IPS-18c (cell line): ENCODE measurements at regions not wholly inside any gene's neighbourhood (a gene's known extent, or its start where the extent isn't known, plus 50 kb on each side); places are given as distances from the start of the nearest gene placed in this dataset.

Source experiments
- H3K4me3 ChIP-seq: 2 replicates; pipeline ENCODE4 v1.7.0; 2013; ENCODE audit warnings: low read depth, mild to moderate bottlenecking, low read length, moderate library complexity; ENCODE audit not compliant: insufficient read depth
- H3K9me3 ChIP-seq: one replicate; pipeline ENCODE4 v1.6.1; 2013; ENCODE audit warnings: mild to moderate bottlenecking, low read length, moderate library complexity; ENCODE audit not compliant: control insufficient read depth, insufficient read depth

GRCh38 chr17:70897446-70897845 is 728.1 kb downstream of the KCNJ2 start:
- no peak overlapping the region for H3K4me3 ChIP-seq
- peaks cover 5% of the 10 kb centered on the region for H3K9me3 ChIP-seq

- H3K4me3 ChIP-seq = no peak overlapping the region
- H3K9me3 ChIP-seq = peaks cover 3% of the 10 kb centered on the region
Measured at GRCh38 chr17:70901870-70902269, 732.5 kb downstream of the KCNJ2 start.

GRCh38 chr17:70905796-70906195 is 736.5 kb downstream of the KCNJ2 start:
- Histone ChIP-seq H3K4me3 (no peak overlapping the region), H3K9me3 (peaks cover 3% of the 10 kb centered on the region)

GRCh38 chr17:70906808-70907207 is 737.5 kb downstream of the KCNJ2 start:
- H3K4me3 ChIP-seq = no peak overlapping the region
- no peaks in the 10 kb centered on the region for H3K9me3 ChIP-seq

- no peak overlapping the region for H3K4me3 ChIP-seq
- peaks cover 4% of the 10 kb centered on the region for H3K9me3 ChIP-seq
Measured at GRCh38 chr17:70912716-70913485, 743.6 kb downstream of the KCNJ2 start.

- peaks cover 4% of the 10 kb centered on the region for H3K9me3 ChIP-seq
- H3K4me3 ChIP-seq = no peak overlapping the region
Measured at GRCh38 chr17:70916469-70916868, 747.1 kb downstream of the KCNJ2 start.

GRCh38 chr17:70919241-70919640 is 749.9 kb downstream of the KCNJ2 start:
- peaks cover 4% of the 10 kb centered on the region for H3K9me3 ChIP-seq
- H3K4me3 ChIP-seq = no peak overlapping the region

GRCh38 chr17:70920416-70920815 is 751.1 kb downstream of the KCNJ2 start:
- H3K9me3 ChIP-seq = peaks cover 4% of the 10 kb centered on the region
- H3K4me3 ChIP-seq = no peak overlapping the region

- H3K4me3 ChIP-seq = no peak overlapping the region
Measured at GRCh38 chr17:70922268-70922667, 752.9 kb downstream of the KCNJ2 start.

GRCh38 chr17:70924776-70925175 is 755.4 kb downstream of the KCNJ2 start:
- Histone ChIP-seq H3K4me3 (no peak overlapping the region), H3K9me3 (no peaks in the 10 kb centered on the region)

More at GRCh38 chr17:70922268-70922667, 752.9 kb downstream of the KCNJ2 start:
- H3K9me3 ChIP-seq = peaks cover 4% of the 10 kb centered on the region

GRCh38 chr17:70929226-70929625 is 759.9 kb downstream of the KCNJ2 start:
- H3K9me3 ChIP-seq = no peaks in the 10 kb centered on the region
- H3K4me3 ChIP-seq = no peak overlapping the region

GRCh38 chr17:70934231-70934630 is 764.9 kb downstream of the KCNJ2 start:
- Histone ChIP-seq H3K9me3 (no peaks in the 10 kb centered on the region), H3K4me3 (no peak overlapping the region)

GRCh38 chr17:70934835-70935234 is 765.5 kb downstream of the KCNJ2 start:
- H3K9me3 ChIP-seq = no peaks in the 10 kb centered on the region
- H3K4me3 ChIP-seq = no peak overlapping the region

- no peaks in the 10 kb centered on the region for H3K9me3 ChIP-seq
Measured at GRCh38 chr17:70936724-70937123, 767.4 kb downstream of the KCNJ2 start.

GRCh38 chr17:70938336-70938735 is 769.0 kb downstream of the KCNJ2 start:
- Histone ChIP-seq H3K4me3 (no peak overlapping the region), H3K9me3 (no peaks in the 10 kb centered on the region)

More at GRCh38 chr17:70936724-70937123, 767.4 kb downstream of the KCNJ2 start:
- no peak overlapping the region for H3K4me3 ChIP-seq

GRCh38 chr17:70945386-70945785 is 776.1 kb downstream of the KCNJ2 start:
- Histone ChIP-seq H3K4me3 (no peak overlapping the region), H3K9me3 (no peaks in the 10 kb centered on the region)

- no peak overlapping the region for H3K4me3 ChIP-seq
- no peaks in the 10 kb centered on the region for H3K9me3 ChIP-seq
Measured at GRCh38 chr17:70947215-70947614, 777.9 kb downstream of the KCNJ2 start.

- no peak overlapping the region for H3K4me3 ChIP-seq
- H3K9me3 ChIP-seq = no peaks in the 10 kb centered on the region
Measured at GRCh38 chr17:70947636-70948565, 778.6 kb downstream of the KCNJ2 start.
